ENCODE measurements at regions not wholly inside any gene's neighbourhood (a gene's known extent, or its start where the extent isn't known, plus 50 kb on each side); places are given as distances from the start of the nearest gene placed in this dataset.

GRCh38 chr6:78533876-78534275 lies 333.5 kb upstream of the IRAK1BP1 start:
- TF ChIP-seq, protein P1, sequence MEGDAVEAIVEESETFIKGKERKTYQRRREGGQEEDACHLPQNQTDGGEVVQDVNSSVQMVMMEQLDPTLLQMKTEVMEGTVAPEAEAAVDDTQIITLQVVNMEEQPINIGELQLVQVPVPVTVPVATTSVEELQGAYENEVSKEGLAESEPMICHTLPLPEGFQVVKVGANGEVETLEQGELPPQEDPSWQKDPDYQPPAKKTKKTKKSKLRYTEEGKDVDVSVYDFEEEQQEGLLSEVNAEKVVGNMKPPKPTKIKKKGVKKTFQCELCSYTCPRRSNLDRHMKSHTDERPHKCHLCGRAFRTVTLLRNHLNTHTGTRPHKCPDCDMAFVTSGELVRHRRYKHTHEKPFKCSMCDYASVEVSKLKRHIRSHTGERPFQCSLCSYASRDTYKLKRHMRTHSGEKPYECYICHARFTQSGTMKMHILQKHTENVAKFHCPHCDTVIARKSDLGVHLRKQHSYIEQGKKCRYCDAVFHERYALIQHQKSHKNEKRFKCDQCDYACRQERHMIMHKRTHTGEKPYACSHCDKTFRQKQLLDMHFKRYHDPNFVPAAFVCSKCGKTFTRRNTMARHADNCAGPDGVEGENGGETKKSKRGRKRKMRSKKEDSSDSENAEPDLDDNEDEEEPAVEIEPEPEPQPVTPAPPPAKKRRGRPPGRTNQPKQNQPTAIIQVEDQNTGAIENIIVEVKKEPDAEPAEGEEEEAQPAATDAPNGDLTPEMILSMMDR (IDR thresholded peaks at IDR 0.05), result no peak
- no peak for TF ChIP-seq POLR2A (IDR thresholded peaks at IDR 0.05)
